ENCODE measurements at regions not wholly inside any gene's neighbourhood (a gene's known extent, or its start where the extent isn't known, plus 50 kb on each side); places are given as distances from the start of the nearest gene placed in this dataset.

DNA sequence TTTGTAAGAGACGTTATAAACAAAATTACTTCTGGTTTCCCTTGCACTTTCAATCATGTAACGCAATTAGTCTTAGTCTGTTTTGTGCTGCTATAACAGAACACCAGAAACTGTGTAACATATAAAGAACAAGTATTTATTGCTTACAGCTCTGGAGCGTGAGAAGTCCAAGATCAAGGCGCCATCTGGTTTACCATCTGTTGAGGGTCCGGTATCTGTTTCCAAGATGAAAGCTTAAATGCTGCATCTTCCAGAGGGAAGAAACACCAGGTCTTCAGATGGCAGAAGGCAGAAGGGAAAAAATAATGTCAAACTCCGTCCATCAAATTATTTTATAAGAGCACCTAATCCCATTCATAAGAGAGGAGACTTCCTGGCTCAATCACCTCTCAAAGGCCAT is 474.1 kb downstream of the PDGFC start:
- no peak for DNase-seq

DNA sequence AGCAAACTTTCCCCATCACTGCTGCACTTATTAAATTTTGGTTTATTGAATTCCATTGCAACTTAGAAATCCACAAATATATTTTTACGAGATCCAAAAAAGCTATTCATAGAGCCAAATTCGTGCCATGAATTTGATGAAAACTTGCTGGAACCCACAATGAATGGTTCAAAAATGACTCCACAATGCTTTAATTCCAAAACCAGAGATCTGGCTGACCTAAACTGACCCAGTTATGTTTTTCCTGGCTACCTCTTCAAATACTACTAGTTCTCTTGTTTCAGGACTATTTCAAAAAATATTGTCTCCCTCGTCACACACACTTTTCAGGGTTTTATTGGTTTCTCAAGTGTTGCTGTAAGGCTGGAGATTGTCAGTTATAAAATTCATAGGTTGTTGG is 474.8 kb downstream of the PDGFC start:
- no peak for DNase-seq

DNA sequence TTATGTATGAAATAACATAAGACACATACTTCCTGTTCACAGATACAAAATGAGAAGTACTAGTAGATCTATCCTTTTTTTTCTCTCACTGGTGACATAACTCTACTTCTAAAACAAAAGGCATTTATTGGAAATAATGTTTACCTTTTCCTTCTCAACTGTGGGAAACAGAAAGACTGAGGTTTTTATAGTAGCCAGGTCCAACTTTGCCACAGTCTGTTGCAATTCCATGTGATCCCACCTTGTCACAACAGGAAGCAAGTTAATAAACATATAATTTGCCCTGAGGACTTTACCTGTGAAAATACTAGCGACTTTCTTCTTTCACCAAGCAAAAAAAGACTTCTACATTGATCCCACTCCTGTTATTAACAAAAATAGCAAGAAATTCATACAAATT is 475.8 kb downstream of the PDGFC start:
- no peak for DNase-seq

DNA sequence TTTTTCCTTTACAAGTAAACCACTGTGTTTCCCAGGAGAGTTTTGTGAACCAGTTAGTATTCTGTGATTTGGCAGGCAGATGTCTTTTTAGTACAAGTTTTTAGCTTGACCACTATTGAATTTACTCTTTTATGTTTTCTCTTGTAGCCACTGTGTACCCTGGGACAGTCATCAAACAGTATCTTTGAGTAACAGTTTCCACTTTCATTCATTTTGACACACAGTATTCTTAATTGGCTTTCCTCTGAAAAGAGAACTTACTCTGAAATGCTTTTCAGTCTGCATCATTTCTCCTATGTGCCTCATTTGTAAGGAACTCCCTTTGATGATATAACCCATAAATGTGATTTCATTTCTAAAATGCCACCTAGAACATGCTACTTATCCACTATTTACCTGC is 476.5 kb downstream of the PDGFC start:
- DNase-seq = no peak

DNA sequence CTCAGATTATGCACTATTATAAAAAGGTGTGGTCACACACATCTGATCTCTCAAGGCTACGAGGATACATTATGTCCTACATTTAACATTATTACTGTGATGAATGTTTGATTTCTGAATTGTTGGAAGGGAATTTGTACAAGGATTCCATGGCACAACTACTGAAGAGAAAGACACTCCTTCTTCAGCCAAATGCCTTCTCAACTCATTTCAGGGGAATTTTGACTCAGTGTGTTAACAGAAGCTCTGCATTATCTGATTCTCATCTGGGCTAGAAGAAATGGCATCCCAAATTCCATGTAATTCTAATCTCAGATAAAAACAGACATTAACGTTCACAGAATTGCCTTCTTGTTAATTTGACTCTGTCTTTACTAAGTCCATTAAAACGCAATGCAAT is 477.7 kb downstream of the PDGFC start:
- no peak for DNase-seq

DNA sequence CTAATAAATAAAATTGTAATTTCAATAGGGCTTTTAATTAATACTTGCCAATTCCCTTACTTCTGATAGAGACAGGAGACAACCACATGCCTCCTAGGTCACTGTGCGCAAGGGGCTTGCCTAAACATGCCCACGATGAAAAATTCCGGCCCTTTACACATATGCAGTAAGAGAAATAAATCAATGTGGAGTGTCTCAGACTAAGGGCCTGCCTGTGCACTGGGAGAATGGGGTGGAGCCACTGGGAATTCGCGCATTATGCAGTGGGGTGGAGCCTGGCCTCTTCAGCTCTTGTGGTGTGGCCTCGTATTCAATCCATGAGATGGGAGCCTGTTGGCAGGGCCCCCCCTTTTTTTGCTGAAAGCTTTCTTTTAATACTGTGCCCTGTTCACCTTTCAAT is 484.5 kb downstream of the PDGFC start:
- DNase-seq = no peak

DNA sequence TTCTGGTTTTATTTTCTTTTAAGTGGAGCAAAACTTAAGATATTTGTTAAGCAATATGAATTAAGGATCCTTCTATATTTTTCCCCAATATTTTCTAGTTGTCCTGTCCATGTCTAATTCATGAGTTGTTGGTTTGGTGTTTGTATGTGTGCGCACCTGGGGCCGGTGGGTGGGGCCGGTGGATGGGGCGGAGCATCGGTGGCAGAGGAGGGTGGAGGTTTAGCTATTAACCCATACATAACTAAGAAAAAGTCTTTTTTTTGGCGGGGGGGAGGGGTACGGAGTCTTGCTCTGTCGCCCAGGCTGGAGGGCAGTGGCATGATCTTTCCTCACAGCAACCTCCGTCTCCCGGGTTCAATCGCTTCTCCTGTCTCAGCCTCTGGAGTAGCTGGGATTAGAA is 489.8 kb downstream of the PDGFC start:
- no peak for DNase-seq

DNA sequence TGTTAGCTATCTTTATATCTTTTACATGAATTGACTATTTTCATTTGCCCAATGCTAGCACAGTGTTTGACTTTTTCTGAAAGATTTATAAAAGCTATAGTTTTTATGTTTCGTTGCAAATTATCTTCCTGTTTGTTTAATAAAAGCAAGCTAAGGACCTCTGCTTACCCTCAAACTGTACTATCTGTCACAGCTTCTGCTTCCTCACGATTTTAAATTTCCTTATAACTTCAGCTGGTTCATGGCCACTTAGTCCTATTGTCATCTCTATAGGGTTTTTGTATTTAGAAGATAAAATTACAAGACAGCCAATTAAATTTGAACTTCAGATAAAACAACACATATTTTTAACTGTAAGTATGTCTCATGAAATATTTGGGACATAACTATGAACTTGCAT is 494.0 kb downstream of the PDGFC start:
- DNase-seq = no peak

DNA sequence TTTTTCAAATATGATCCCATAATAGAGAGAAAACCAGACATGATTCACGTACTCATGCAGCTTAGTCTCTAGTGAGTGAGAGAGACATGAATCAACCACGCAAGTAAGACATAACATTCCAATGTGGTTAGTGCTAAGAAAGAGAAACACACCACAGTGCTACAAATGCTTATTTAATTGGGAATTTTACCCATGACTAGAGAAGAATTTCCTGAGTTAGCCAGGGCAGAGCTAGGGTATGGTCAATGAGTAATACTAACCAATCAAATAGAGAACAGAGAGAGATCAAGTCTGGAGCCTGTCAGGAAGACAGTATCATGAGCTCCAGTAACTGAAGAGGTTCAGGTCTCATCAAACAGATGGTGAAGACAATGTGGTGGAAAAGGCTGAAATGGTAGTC is 495.2 kb downstream of the PDGFC start:
- DNase-seq = no peak

DNA sequence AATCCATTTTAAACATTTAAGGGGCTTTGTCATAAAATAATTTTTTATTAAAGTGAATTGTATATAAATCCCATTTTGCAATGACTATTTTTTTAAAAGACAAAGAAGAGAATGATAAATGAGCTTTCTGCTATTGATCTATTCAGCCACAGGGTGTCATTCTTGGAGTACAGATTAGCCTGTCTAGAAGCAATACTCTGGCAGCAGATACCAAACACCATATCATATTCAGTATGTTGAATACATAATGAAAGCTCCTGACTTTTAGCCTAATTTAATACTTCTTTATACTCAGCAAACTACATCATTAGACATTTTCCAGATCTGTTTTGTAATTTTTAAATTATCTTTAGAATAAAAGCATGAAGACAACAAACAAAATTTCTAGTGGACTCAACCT is 496.3 kb downstream of the PDGFC start:
- DNase-seq = peak; percentile 14 to 30

DNA sequence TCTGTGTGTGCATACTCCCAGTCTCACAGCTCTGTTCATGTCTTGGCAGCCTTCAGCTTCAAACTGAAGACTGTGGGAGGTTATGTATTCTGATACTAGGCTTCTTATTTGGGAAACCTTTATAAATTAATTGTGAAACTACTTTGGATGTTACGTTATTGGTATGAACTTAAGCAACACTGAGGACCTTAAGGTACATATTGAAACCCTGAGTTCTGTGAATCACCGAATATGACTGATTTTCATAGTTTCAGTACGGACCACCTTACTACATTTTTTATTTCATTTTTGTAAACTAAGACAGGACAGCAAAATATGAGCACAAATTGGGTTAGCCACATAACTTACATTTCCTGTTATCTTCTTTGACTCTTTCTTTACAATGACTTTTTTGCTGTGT is 498.4 kb downstream of the PDGFC start:
- no peak for DNase-seq

DNA sequence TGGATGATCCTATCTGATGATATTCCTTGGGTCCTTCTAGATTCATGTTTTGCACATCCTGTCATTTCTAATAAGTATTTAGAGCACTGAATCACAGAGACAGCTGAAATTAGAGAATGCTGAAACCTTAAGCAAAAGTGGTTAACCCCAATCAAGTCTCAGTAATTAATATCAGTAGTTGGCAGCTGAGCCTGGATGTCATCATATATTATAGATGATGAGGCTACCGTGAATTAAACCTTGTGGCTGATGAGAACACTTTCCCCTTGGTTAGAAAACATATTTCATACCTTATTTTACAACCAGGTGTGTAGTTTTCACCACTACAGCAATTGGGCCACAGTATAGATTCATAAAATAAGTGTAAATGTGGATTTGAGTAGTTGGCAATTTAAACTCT is 499.0 kb downstream of the PDGFC start:
- DNase-seq = no peak

DNA sequence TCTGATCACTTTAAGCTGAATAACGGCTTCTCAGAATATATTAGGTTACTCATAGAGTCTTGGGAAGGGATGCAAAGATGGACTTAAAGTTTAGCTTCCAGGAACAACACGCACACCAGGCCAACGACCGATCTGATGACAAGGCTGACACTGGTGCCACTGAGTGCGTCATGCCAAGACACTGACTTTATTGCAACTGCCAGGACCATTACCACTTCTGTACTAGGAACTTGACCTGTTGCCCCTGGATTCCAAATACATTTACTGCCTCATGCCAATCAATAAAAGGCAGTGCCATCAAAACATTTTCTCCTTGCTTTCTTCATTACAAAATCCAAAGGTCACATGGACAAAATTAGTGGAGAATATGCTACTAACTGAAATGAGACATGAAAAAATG is 505.9 kb upstream of the CTSO start:
- no peak for DNase-seq

DNA sequence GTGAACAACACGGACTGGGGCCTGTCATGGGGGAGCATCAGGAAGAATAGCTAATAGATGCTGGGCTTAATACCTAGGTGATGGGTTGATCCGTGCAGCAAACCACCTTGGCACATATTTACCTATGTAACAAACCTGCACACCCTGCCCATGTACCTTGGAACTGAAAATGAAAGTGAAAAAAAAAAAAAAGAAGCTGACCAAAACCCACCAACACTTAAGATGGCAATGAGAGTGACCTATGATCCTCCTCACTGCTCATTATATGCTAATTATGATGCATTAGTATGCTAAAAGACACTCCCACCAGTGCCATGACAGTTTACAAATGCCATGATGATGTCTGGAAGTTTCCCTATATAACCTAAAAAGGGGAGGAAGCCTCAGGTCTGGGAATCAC is 503.2 kb upstream of the CTSO start:
- no peak for DNase-seq

DNA sequence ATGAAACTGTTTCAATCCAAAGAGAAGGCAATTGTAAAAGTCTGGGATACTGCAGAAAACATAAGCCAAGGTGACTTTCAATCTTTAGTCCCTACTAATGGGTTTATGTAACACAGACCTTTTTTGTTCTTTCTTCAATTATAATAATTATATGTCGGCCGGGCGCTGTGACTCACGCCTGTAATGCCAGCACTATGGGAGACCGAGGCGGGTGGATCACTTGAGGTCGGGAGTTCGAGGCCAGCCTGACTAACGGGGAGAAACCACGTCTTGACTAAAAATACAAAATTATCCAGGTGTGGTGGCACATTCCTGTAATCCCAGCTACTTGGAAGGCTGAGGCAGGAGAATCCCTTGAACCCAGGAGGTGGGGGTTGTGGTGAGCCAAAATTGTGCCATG is 489.8 kb upstream of the CTSO start:
- no peak for DNase-seq

DNA sequence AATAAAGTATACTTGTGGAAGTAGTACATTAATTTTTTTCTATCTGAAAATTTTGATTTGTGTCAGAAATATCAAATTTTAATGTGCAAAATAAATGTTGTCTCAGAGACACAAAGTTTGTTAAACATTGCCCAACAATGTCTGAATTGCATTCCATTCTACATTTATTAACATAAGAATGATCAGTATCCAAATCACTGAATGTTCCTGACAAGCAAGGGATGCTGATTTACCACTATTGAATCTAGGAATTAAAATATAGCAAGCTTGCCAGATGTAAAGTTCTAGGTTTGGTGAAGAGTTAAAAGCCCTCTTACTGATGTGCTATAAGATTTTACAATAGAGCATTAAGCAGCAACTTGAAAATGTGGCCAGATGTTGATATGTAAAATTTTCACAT is 489.2 kb upstream of the CTSO start:
- DNase-seq = no peak

DNA sequence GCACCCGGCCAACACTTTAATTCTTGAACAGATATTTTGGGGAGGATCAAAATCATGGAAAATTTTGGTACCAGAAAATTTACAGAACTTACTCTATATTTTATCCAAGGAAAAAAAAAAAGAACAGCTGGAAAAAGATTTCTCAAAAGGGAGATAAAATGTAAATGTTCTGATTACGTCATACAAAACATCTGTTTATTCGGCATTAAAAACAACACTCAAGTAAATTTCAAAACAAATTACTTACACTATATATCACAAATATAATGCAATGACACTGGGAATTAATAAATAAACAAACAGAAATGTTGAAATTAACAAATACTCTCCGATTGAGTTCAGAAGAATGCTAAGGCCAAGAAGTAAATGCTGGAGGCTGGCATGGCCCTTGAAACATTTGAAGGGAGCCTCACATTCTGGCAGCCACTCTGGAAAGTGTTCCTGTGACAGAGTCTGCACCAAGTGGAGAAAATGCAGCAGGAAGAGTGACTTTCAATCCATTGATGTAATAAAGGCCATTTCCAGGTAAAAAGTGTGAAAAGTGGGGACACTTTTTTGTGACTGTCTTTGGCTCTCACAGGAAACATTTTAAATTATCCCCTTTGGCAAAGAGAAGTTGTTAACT is 486.0 kb upstream of the CTSO start:
- peak; percentile 25 to 40 for DNase-seq

DNA sequence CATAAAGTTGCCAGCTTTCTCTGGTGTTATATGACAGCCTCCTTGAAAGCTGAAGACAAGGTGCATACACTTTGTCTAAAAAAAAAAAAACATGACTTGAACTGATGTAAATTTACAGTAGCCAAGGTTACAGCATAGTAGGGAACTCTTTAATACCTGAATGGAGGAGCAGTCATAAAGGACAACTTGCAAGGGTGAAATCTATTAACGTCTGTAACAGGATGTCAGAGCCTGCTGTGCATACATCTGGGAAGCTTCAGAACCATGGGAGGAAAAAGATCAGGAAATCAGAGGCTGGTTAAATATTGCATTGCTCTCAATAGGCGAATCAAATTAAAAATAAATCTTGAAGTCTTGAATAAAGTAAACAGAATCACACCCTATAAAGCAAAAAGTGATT is 484.0 kb upstream of the CTSO start:
- DNase-seq = no peak

DNA sequence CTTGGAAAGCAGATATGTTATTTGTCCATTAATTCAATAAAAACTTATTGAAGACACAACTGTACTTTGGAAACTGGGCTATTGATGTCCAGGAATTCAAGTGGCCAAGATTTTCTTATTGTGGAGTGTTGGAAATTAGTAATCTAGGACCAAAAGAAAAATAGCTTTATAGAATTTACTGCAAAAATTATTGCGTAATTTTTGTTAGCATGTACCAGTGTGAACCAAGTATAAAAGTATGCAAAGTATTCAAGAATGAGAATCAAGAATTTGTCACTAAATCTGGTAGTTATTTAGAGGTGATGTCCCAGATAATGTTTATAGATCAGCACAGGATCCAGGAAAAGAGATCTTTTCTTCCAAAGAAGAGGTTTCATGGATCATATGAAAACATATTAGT is 468.9 kb upstream of the CTSO start:
- DNase-seq = no peak

DNA sequence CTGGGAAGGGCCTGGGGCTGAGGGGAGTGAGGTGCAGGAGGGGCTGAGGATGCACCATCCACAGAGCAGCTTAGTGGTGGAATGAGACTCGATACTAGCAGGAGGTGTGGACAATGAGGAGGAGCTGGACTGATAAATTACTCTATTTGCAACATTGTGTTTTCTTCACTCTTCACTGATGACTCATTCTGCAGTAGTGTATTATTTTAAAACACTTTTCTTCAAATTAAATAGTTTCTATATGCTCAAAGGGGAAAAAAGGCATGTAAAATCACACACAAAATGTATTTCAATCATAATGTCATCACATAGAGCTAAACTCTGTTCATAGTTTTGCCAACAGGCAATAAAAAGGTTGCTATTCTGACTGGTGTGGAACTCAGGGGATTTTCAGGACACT is 467.0 kb upstream of the CTSO start:
- DNase-seq = no peak

DNA sequence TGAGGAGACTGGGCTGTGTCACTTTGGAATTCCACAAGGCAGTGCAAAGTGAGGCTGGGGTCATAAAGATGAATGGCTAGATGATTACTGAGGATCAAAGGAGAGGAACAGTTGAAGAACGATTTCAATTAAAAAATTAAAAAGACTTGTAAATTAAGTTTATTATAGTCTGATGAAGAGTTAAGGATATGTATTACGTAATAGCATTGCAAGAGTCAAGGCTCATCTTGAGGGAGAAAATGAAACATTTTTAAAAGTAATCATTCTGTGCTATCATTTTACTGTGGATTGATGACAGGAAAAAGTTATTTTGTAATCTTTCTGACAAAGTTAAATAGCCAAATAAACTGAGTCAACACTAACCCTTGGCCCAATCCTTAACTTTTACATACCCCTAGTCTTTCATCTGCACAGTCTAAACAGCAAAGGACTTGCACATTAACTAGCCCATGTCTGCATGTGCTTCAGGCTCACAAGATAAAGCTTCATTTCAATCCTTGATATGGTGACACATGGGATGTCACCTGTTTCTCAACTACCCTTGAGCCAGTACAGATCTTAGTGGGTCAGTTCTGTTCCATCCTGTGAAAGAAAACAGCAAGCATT is 465.5 kb upstream of the CTSO start:
- DNase-seq = no peak

DNA sequence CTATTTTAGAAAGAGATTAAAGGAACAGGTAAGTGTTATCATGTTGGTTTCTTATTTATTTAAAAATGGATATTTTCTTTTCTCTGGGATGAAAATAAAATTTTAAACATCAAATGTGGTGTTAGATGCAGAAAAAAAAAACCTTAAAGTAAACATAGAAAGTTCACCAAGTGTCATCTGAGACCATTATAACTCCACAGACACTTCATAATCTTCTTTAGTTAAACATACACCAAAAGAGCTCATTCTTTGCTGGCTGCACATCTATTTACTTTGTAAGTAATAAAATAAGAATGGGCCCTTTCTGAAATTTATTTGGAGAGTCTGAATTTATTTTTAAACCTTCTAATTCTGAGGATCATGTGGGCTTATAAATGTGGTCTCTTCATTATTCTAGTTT is 460.7 kb upstream of the CTSO start:
- DNase-seq = peak; percentile 32 to 44

DNA sequence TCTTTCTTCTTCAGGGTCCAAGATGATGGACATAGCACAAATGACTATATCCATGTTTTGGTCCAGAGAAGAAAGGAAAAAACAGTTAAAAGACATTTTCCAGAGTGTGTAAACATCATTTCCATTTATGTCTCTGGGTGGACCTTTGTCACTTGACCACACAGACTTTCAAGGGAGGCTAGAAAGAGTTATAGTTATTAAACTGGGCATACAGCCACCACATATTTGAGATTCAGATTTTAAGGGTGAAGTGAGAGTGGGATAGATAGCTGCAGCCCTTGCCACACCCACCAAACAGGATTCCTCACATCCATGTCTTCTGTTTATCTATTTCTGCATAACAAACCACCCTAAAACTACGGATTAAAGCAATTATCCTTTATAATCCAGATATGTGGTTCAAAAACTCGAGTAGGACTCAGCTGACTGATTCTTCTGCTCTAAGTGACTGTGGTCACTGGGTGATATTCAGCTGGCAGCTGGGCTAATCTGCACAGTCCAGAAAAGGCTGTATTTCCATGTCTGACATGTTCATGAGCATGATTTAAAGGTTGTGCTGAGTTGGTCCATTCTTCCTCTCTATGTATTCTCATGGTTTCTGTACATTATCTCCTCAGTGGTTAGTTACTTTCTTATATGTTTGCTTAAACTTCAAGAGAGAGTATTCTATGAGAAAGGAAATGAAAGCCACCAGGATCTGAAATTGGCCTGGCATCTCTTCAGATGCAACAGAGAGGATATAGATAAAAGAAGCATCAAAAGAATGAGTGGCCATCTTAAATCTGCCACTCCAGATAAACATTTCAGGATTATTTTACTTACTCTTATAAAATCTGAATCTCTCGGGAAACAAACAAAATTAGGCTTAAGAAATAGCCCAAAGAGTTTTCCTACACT is 459.8 kb upstream of the CTSO start:
- no peak for DNase-seq
